Stomach (tissue), 4 donors: ENCODE measurements at regions not wholly inside any gene's neighbourhood (a gene's known extent, or its start where the extent isn't known, plus 50 kb on each side); places are given as distances from the start of the nearest gene placed in this dataset.

Source experiments
- POLR2A ChIP-seq, 4 donors: fragments of 450-650 bp; IDR thresholded peaks; one replicate each; pipeline ENCODE4 v1.6.1; 2016; ENCODE audit warnings: antibody characterized with exemption in 4 of 4, control low read depth in 2 of 4, mild to moderate bottlenecking in 1 of 4, moderate library complexity in 1 of 4
- POLR2AphosphoS5 ChIP-seq, 3 donors: sonication (generic); formaldehyde crosslinking; IDR thresholded peaks; one replicate each; pipeline ENCODE4 v1.6.1; 2016; ENCODE audit warnings: antibody characterized with exemption in 3 of 3
- TF ChIP-seq, protein P1 (sequence below), 7 experiments: fragments of 450-650 bp in 4 of 7; fragments of 200-600 bp in 3 of 7; sonication (generic) in 3 of 7; IDR thresholded peaks; one replicate each; pipeline ENCODE4 v1.5.1; 2016 to 2019; ENCODE audit warnings: antibody characterized with exemption in 7 of 7, control low read depth in 2 of 7, mild to moderate bottlenecking in 1 of 7

GRCh38 chr2:145273840-145274239 lies 753.9 kb upstream of the ZEB2 start:
- TF ChIP-seq POLR2A (IDR thresholded peaks at IDR 0.05): no peak
- TF ChIP-seq, protein P1, sequence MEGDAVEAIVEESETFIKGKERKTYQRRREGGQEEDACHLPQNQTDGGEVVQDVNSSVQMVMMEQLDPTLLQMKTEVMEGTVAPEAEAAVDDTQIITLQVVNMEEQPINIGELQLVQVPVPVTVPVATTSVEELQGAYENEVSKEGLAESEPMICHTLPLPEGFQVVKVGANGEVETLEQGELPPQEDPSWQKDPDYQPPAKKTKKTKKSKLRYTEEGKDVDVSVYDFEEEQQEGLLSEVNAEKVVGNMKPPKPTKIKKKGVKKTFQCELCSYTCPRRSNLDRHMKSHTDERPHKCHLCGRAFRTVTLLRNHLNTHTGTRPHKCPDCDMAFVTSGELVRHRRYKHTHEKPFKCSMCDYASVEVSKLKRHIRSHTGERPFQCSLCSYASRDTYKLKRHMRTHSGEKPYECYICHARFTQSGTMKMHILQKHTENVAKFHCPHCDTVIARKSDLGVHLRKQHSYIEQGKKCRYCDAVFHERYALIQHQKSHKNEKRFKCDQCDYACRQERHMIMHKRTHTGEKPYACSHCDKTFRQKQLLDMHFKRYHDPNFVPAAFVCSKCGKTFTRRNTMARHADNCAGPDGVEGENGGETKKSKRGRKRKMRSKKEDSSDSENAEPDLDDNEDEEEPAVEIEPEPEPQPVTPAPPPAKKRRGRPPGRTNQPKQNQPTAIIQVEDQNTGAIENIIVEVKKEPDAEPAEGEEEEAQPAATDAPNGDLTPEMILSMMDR (IDR thresholded peaks at IDR 0.05): no peak
- no peak for TF ChIP-seq POLR2AphosphoS5 (IDR thresholded peaks at IDR 0.05)
